DMS79 (cell line): ENCODE measurements at regions not wholly inside any gene's neighbourhood (a gene's known extent, or its start where the extent isn't known, plus 50 kb on each side); places are given as distances from the start of the nearest gene placed in this dataset.

Experiments
- DNase-seq: peaks from one replicate; lab custom pipeline; 2025; lab: John Stamatoyannopoulos, UW

GRCh38 chr5:19369048-19369447, 619.0 kb downstream of the CDH18 start:
- DNase-seq = no peak

GRCh38 chr5:19369561-19369960, 618.4 kb downstream of the CDH18 start:
- no peak for DNase-seq

GRCh38 chr5:19370655-19371386, 617.2 kb downstream of the CDH18 start:
- no peak for DNase-seq

GRCh38 chr5:19388391-19388790, 599.6 kb downstream of the CDH18 start:
- DNase-seq = no peak

GRCh38 chr5:19401032-19401431, 587.0 kb downstream of the CDH18 start:
- DNase-seq = no peak

GRCh38 chr5:19406576-19407365, 581.2 kb downstream of the CDH18 start:
- DNase-seq = no peak

GRCh38 chr5:19408149-19408548, 579.9 kb downstream of the CDH18 start:
- DNase-seq = no peak

- DNase-seq = no peak
Measured at GRCh38 chr5:19411936-19412335, 576.1 kb downstream of the CDH18 start.
